Keratinocyte (primary cell): ENCODE measurements at regions not wholly inside any gene's neighbourhood (a gene's known extent, or its start where the extent isn't known, plus 50 kb on each side); places are given as distances from the start of the nearest gene placed in this dataset.
"Not testable (repeated sequence)": the region's sequence is repeated elsewhere in the genome, so short reads cannot be mapped to it uniquely, and the experiment has no call there.

Source experiments
- EZH2 ChIP-seq: IDR thresholded peaks from one replicate; pipeline ENCODE4 v1.6.1; 2012; ENCODE audit warnings: inconsistent platforms, mild to moderate bottlenecking, low read length, moderate library complexity
- TF ChIP-seq, protein P1 (sequence below), 3 experiments: IDR thresholded peaks in 1 of 3; conservative IDR thresholded peaks in 1 of 3; optimal IDR thresholded peaks in 1 of 3; 2 replicates in 2 of 3; 3 replicates in 1 of 3; pipeline versions ENCODE3 to v1.5.1; 2011; ENCODE audit warnings: low read length in 3 of 3, mild to moderate bottlenecking in 3 of 3, moderate library complexity in 2 of 3, control low read depth in 1 of 3, inconsistent platforms in 1 of 3; ENCODE audit not compliant: insufficient read depth in 2 of 3; ENCODE audit errors: extremely low read depth in 1 of 3

DNA sequence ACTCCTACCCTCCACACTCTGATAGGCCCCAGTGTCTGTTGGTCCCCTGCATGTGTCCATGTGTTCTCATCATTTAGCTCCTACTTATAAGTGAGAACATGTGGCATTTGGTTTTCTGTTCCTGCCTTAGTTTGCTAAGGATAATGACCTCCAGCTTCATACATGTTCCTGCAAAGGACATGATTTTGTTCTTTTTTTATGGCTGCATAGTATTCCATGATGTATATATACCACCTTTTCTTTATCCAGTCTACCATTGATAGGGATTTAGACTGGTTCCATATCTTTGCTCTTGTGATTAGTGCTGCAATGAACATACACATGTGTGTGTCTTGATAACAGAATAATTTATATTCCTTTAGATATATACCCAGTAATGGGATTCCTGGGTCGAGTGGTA lies 67.9 kb downstream of the MSX2 start:
- TF ChIP-seq, protein P1, sequence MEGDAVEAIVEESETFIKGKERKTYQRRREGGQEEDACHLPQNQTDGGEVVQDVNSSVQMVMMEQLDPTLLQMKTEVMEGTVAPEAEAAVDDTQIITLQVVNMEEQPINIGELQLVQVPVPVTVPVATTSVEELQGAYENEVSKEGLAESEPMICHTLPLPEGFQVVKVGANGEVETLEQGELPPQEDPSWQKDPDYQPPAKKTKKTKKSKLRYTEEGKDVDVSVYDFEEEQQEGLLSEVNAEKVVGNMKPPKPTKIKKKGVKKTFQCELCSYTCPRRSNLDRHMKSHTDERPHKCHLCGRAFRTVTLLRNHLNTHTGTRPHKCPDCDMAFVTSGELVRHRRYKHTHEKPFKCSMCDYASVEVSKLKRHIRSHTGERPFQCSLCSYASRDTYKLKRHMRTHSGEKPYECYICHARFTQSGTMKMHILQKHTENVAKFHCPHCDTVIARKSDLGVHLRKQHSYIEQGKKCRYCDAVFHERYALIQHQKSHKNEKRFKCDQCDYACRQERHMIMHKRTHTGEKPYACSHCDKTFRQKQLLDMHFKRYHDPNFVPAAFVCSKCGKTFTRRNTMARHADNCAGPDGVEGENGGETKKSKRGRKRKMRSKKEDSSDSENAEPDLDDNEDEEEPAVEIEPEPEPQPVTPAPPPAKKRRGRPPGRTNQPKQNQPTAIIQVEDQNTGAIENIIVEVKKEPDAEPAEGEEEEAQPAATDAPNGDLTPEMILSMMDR (optimal IDR thresholded peaks at IDR 0.05 in 1 of 3, IDR thresholded peaks at IDR 0.05 in 1 of 3, conservative IDR thresholded peaks at IDR 0.05 in 1 of 3; ENCODE audit: extremely low read depth in 1 of 3, insufficient read depth in 2 of 3, low read length in 3 of 3) = not testable (repeated sequence)
- not testable (repeated sequence) for TF ChIP-seq EZH2
